ENCODE measurements at regions not wholly inside any gene's neighbourhood (a gene's known extent, or its start where the extent isn't known, plus 50 kb on each side); places are given as distances from the start of the nearest gene placed in this dataset.

GRCh38 chr14:26932606-26933005 lies 334.8 kb upstream of the NOVA1 start:
- Histone ChIP-seq H3K9me3 (ENCODE audit: control insufficient read depth, insufficient read depth, low read length) (no peaks in the 10 kb centered on the region), H3K23ac (ENCODE audit: low read depth, low read length) (no peak overlapping the region), H3K4me3 (ENCODE audit: insufficient read depth, low read depth, low read length) (no peak overlapping the region), H3K9ac (ENCODE audit: low read depth, low read length) (no peak overlapping the region), H3K56ac (ENCODE audit: extremely low read depth, insufficient read depth, low read length) (no peak overlapping the region), H3K9me1 (ENCODE audit: insufficient read depth, low read length) (no peaks in the 10 kb centered on the region), H2AK5ac (ENCODE audit: low read depth, low read length) (no peak overlapping the region), H2AFZ (replicated peaks; ENCODE audit: low read length, poor library complexity) (no peak overlapping the region), H3K27ac (ENCODE audit: insufficient read depth, low read length) (no peak overlapping the region), H2AK9ac (replicated peaks; ENCODE audit: low read depth, low read length, poor library complexity) (no peak overlapping the region), H3K4me2 (ENCODE audit: low read depth, low read length) (no peak overlapping the region), H4K8ac (ENCODE audit: low read depth in 2 of 2, low read length in 2 of 2) (no peak overlapping the region), H3K4ac (ENCODE audit: low read depth, low read length) (no peak overlapping the region), H2BK5ac (ENCODE audit: low read depth, low read length, poor library complexity, severe bottlenecking) (no peak overlapping the region), H2BK120ac (ENCODE audit: low read depth, low read length) (no peak overlapping the region), H2BK20ac (ENCODE audit: low read depth, low read length) (no peak overlapping the region), H2BK15ac (ENCODE audit: low read depth, low read length) (no peak overlapping the region), H3K27me3 (ENCODE audit: control insufficient read depth, insufficient read depth, low read length) (no peaks in the 10 kb centered on the region), H3K36me3 (ENCODE audit: control insufficient read depth, insufficient read depth, low read length) (no peaks in the 10 kb centered on the region), H3K79me1 (ENCODE audit: low read depth in 1 of 2, low read length in 2 of 2) (no peaks in the 10 kb centered on the region), H3K18ac (ENCODE audit: low read depth, low read length) (no peak overlapping the region), H3K4me1 (ENCODE audit: control insufficient read depth, insufficient read depth, low read length) (no peaks in the 10 kb centered on the region), H4K91ac (ENCODE audit: insufficient read depth, low read depth, low read length) (no peak overlapping the region), H4K5ac (ENCODE audit: low read depth, low read length) (no peak overlapping the region), H3K14ac (replicated peaks; ENCODE audit: low read depth, low read length) (no peak overlapping the region), H4K20me1 (ENCODE audit: insufficient read depth, low read length) (no peaks in the 10 kb centered on the region)
- intact Hi-C loops (cut with micrococcal nuclease) (no loop called here), dilution Hi-C loops (cut with HindIII; ENCODE audit: low sequenced_read_pairs, unreplicated experiment) (no loop called here), in situ Hi-C loops (cut with MboI; ENCODE audit: low sequenced_read_pairs) (no loop called here)
- ChIA-PET CTCF (no interaction called here), POLR2A (ENCODE audit: unreplicated experiment) (no interaction called here)
- 67% methylated on average over 1 of the region's 4 CpGs; no CpG with 5 or more reads in 1 of the 2 experiments for WGBS, 2 experiments (ENCODE audit: extremely low coverage in 2 of 2, insufficient read length in 1 of 2)
- DNase-seq (no peak), ATAC-seq (ENCODE audit: low read depth) (no peak)
- TF ChIP-seq FOS (IDR thresholded peaks at IDR 0.05; ENCODE audit: low read depth, low read length), result no peak
- no peak for TF ChIP-seq MAZ (IDR thresholded peaks at IDR 0.05; ENCODE audit: borderline replicate concordance, low read depth, low read length)
- TF ChIP-seq SMC3 (IDR thresholded peaks at IDR 0.05; ENCODE audit: low read depth, low read length), result no peak
- no peak for TF ChIP-seq CTCF (conservative IDR thresholded peaks at IDR 0.05; ENCODE audit: low read depth, low read length)
- BruUV-seq (replicated peaks), result no TSS peak

Measured in IMR-90 (cell line).